Nephron (organoid): ENCODE measurements at regions not wholly inside any gene's neighbourhood (a gene's known extent, or its start where the extent isn't known, plus 50 kb on each side); places are given as distances from the start of the nearest gene placed in this dataset.
"Not testable (repeated sequence)": the region's sequence is repeated elsewhere in the genome, so short reads cannot be mapped to it uniquely, and the experiment has no call there.

Source experiments
- H3K27ac Mint-ChIP-seq, 3 experiments: 2 replicates each; pipeline ENCODE4 v1.8.0; 2020; ENCODE audit warnings: mixed read lengths in 3 of 3, mild to moderate bottlenecking in 2 of 3, moderate library complexity in 1 of 3
- H3K27me3 Mint-ChIP-seq: 2 replicates; pipeline ENCODE4 v1.8.0; 2021; ENCODE audit warnings: low read depth, mild to moderate bottlenecking, moderate library complexity, mixed read lengths
- H3K36me3 Mint-ChIP-seq: 2 replicates; pipeline ENCODE4 v1.8.0; 2020; ENCODE audit warnings: low read depth, mixed read lengths
- H3K4me1 Mint-ChIP-seq: 2 replicates; pipeline ENCODE4 v1.8.0; 2020; ENCODE audit warnings: mixed read lengths
- H3K4me3 Mint-ChIP-seq, 3 experiments: 2 replicates each; pipeline ENCODE4 v1.8.0; 2020; ENCODE audit warnings: mild to moderate bottlenecking in 3 of 3, mixed read lengths in 3 of 3, moderate library complexity in 2 of 3
- H3K9me3 Mint-ChIP-seq: 2 replicates; pipeline ENCODE4 v1.8.0; 2020; ENCODE audit warnings: mixed read lengths
- CTCF ChIP-seq, 3 experiments: fragments of 200-600 bp; sonication (generic); IDR thresholded peaks; one replicate each; pipeline ENCODE4 v1.5.0; 2021; ENCODE audit warnings: antibody characterized with exemption in 3 of 3; ENCODE audit not compliant: unreplicated experiment in 3 of 3

GRCh38 chr5:91938441-91938840, 555.3 kb upstream of the ARRDC3 start:
- Mint-ChIP-seq H3K4me3 (no peak overlapping the region), H3K36me3 (no peaks in the 10 kb centered on the region), H3K9me3 (no peaks in the 10 kb centered on the region), H3K27ac (peak overlapping the region in 1 of 3 experiments; percentile 22), H3K4me1 (peaks cover 6% of the 10 kb centered on the region), H3K27me3 (no peaks in the 10 kb centered on the region)
- TF ChIP-seq CTCF (IDR thresholded peaks at IDR 0.05; ENCODE audit: unreplicated experiment in 3 of 3): no peak

- Mint-ChIP-seq H3K4me1 (peaks cover 6% of the 10 kb centered on the region), H3K27me3 (no peaks in the 10 kb centered on the region), H3K9me3 (no peaks in the 10 kb centered on the region), H3K4me3 (no peak overlapping the region), H3K27ac (no peak overlapping the region), H3K36me3 (no peaks in the 10 kb centered on the region)
- TF ChIP-seq CTCF (IDR thresholded peaks at IDR 0.05; ENCODE audit: unreplicated experiment in 3 of 3): no peak
These were observed 554.0 kb upstream of the ARRDC3 start for GRCh38 chr5:91937121-91937520.

GRCh38 chr5:91929522-91929817, 546.4 kb upstream of the ARRDC3 start:
- TF ChIP-seq CTCF (IDR thresholded peaks at IDR 0.05; ENCODE audit: unreplicated experiment in 3 of 3): peak; percentile 6 to 22 (median 17)
- H3K36me3 Mint-ChIP-seq: no peaks in the 10 kb centered on the region
- no peaks in the 10 kb centered on the region for H3K27me3 Mint-ChIP-seq
- no peaks in the 10 kb centered on the region for H3K4me1 Mint-ChIP-seq
- peak overlapping the region in 1 of 3 experiments; percentile 41 for H3K27ac Mint-ChIP-seq
- H3K9me3 Mint-ChIP-seq: no peaks in the 10 kb centered on the region
- no peak overlapping the region for H3K4me3 Mint-ChIP-seq

- no peaks in the 10 kb centered on the region for H3K36me3 Mint-ChIP-seq
- TF ChIP-seq CTCF (IDR thresholded peaks at IDR 0.05; ENCODE audit: unreplicated experiment in 3 of 3): peak; percentile 60 to 79 (median 61)
- no peaks in the 10 kb centered on the region for H3K27me3 Mint-ChIP-seq
- no peaks in the 10 kb centered on the region for H3K9me3 Mint-ChIP-seq
- H3K4me3 Mint-ChIP-seq: no peak overlapping the region
- H3K4me1 Mint-ChIP-seq: no peaks in the 10 kb centered on the region
- H3K27ac Mint-ChIP-seq: peak overlapping the region in 1 of 3 experiments; percentile 41
These were observed 545.8 kb upstream of the ARRDC3 start for GRCh38 chr5:91928754-91929521.

GRCh38 chr5:91927439-91927838, 544.3 kb upstream of the ARRDC3 start:
- Mint-ChIP-seq H3K9me3 (no peaks in the 10 kb centered on the region), H3K4me3 (no peak overlapping the region), H3K36me3 (no peaks in the 10 kb centered on the region), H3K27me3 (no peaks in the 10 kb centered on the region), H3K4me1 (no peaks in the 10 kb centered on the region), H3K27ac (no peak overlapping the region)
- TF ChIP-seq CTCF (IDR thresholded peaks at IDR 0.05; ENCODE audit: unreplicated experiment in 3 of 3): no peak

- no peak overlapping the region for H3K4me3 Mint-ChIP-seq
- no peaks in the 10 kb centered on the region for H3K4me1 Mint-ChIP-seq
- no peaks in the 10 kb centered on the region for H3K9me3 Mint-ChIP-seq
- H3K27me3 Mint-ChIP-seq: no peaks in the 10 kb centered on the region
- H3K36me3 Mint-ChIP-seq: no peaks in the 10 kb centered on the region
- no peak overlapping the region for H3K27ac Mint-ChIP-seq
- no peak for TF ChIP-seq CTCF (IDR thresholded peaks at IDR 0.05; ENCODE audit: unreplicated experiment in 3 of 3)
These were observed 542.1 kb upstream of the ARRDC3 start for GRCh38 chr5:91925249-91925648.

- not testable (repeated sequence) for H3K27ac Mint-ChIP-seq, H3K4me1 Mint-ChIP-seq, H3K36me3 Mint-ChIP-seq, H3K9me3 Mint-ChIP-seq, H3K4me3 Mint-ChIP-seq, H3K27me3 Mint-ChIP-seq
These were observed 534.1 kb upstream of the ARRDC3 start for GRCh38 chr5:91917037-91917814.
